PFSK-1 (cell line): ENCODE measurements at regions not wholly inside any gene's neighbourhood (a gene's known extent, or its start where the extent isn't known, plus 50 kb on each side); places are given as distances from the start of the nearest gene placed in this dataset.

ENCODE experiments used
- FOXP2 ChIP-seq: optimal IDR thresholded peaks from 2 replicates; pipeline ENCODE3; 2011; ENCODE audit warnings: borderline replicate concordance, control low read depth, inconsistent platforms; ENCODE audit not compliant: insufficient read depth; ENCODE audit errors: extremely low read length, extremely low read depth
- POLR2AphosphoS5 ChIP-seq: IDR thresholded peaks from 2 replicates; pipeline ENCODE4 v1.6.1; 2012; ENCODE audit warnings: low read depth, mild to moderate bottlenecking, control low read depth, low read length, moderate library complexity
- REST ChIP-seq, 2 experiments: IDR thresholded peaks; 2 replicates each; pipeline versions ENCODE4 v1.6.1 to v1.8.0; 2011 to 2012; ENCODE audit warnings: low read depth in 2 of 2, low read length in 2 of 2, control low read depth in 1 of 2, inconsistent platforms in 1 of 2, mild to moderate bottlenecking in 1 of 2, moderate library complexity in 1 of 2; ENCODE audit not compliant: insufficient read depth in 1 of 2
- SIN3A ChIP-seq: IDR thresholded peaks from 2 replicates; pipeline ENCODE4 v1.6.1; 2012; ENCODE audit warnings: mild to moderate bottlenecking, low read length, moderate library complexity, borderline replicate concordance; ENCODE audit not compliant: insufficient read depth
- TAF1 ChIP-seq: IDR thresholded peaks from 2 replicates; pipeline ENCODE4 v1.6.1; 2012; ENCODE audit warnings: low read length, control low read depth, borderline replicate concordance; ENCODE audit not compliant: insufficient read depth

GRCh38 chr2:149761611-149762010, 174.0 kb upstream of the MMADHC start:
- no peak for TF ChIP-seq POLR2AphosphoS5
- no peak for TF ChIP-seq REST (IDR thresholded peaks at IDR 0.05; ENCODE audit: insufficient read depth in 1 of 2, low read depth in 2 of 2, low read length in 2 of 2)
- no peak for TF ChIP-seq FOXP2
- TF ChIP-seq TAF1, result no peak
- no peak for TF ChIP-seq SIN3A

DNA sequence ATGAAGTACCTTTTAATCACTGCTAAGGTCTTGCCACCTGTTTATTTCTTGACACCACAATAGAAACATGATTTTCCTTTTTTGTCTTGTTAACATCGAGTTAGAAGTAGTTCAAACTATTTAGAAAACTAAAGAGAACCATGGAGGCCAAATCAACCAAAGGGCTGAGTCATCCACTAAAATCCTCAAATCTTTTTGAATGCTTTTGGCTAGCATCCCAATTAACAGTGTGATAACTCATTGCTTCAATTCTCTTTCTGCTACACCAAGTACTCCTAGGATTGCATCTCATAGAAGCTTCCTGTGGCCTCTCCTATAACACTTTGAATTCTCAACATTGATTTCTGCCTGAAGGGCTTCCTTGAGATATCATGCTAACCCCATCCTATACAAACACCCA, 159.9 kb upstream of the MMADHC start:
- TF ChIP-seq POLR2AphosphoS5 (no peak), REST (IDR thresholded peaks at IDR 0.05; ENCODE audit: insufficient read depth in 1 of 2, low read depth in 2 of 2, low read length in 2 of 2) (no peak), SIN3A (no peak), FOXP2 (no peak), TAF1 (no peak)

DNA sequence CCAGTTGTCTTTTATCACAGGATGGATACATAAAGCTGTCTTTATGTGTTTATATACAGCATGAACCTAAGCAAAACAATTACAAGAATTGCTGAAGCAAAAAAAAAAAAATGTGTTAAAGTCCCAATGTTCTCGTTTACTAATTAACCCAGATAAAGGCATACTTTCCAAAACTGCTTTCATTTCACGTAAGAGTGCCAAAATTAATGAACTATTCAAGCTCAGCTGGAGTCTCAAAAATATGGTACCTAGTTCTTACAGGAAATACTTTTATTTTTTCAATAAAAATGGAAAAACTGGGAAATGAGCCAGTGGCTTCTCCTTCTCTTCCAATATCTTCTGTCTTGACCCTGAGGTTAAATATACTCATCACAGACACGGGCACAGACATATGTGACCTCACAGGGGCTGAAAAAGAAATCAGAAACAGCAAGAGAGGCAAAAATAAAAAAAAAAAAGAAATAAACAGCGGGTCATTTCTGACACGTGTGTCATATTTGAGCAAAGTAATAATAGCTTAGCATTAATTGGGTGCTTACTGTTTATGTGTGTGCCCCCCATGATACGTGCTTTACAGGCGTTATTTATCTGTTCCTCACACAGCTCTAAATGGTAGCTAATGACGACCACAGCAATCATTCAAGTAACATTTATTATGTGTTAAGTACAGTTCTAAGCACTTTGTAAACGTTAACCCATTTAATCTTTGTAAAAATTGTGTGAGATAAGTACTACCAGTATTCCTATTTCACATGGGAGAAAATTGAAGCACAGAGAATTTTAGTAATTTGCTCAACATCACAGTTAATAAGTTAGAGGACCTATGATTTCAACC, 158.0 kb upstream of the MMADHC start:
- TF ChIP-seq POLR2AphosphoS5 (no peak), REST (IDR thresholded peaks at IDR 0.05; ENCODE audit: insufficient read depth in 1 of 2, low read depth in 2 of 2, low read length in 2 of 2) (no peak), FOXP2 (no peak), SIN3A (no peak), TAF1 (no peak)

- no peak for TF ChIP-seq POLR2AphosphoS5
- no peak for TF ChIP-seq TAF1
- TF ChIP-seq FOXP2, result no peak
- TF ChIP-seq REST (IDR thresholded peaks at IDR 0.05; ENCODE audit: insufficient read depth in 1 of 2, low read depth in 2 of 2, low read length in 2 of 2), result no peak
- TF ChIP-seq SIN3A, result no peak
These were observed 157.3 kb upstream of the MMADHC start for GRCh38 chr2:149744865-149745264.
